Activated CD4-positive, alpha-beta T cell treated with anti-CD3 and anti-CD28 coated beads, Interleukin-2, Interleukin-6, amounts not matched to agents 100 ng/mL and 50 ng/mL, durations not matched to agents 16 hours and 8 hours (primary cell): ENCODE measurements at regions not wholly inside any gene's neighbourhood (a gene's known extent, or its start where the extent isn't known, plus 50 kb on each side); places are given as distances from the start of the nearest gene placed in this dataset.

ENCODE experiments used
- DNase-seq: peaks from one replicate; pipeline ENCODE4 v3.0.0-alpha.2; 2020

DNA sequence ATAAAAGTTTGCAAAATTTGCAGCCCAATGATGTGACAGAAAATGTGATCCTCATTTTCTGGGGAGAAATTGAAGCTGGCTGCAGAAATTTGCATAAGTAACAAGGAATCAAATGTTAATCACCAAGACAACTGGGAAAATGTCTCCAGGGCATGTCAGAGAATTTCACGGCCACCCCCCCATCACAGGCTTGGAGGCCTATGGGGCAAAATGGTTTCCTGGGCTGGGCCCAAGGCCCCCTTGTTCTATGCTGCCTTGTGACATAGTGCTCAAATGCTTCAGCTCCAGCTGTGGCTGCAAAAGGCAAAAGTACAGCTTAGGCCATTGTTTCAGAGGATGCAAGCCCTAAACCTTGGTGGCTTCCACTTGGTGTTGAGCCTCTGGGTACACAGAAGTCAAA lies 1202.6 kb downstream of the EPHA7 start:
- DNase-seq: no peak

DNA sequence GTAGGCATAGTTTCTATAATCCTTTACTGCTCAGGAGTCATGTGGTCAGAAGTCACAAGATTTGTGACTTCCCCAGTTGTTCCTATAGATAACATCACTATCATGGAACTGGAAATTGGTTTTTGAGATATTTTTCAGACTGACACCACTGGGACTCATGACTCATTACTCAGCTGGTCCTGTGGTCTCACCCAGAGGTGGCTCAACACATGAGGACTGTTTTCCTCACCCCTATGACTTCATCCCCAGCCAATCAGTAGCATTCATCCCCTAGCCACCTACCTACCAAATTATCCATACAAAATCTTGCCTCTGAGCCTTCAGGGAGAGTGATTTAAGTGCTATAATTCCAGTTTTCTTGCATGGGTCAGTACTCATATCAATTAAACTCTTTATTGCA lies 1217.7 kb downstream of the EPHA7 start:
- DNase-seq: no peak

DNA sequence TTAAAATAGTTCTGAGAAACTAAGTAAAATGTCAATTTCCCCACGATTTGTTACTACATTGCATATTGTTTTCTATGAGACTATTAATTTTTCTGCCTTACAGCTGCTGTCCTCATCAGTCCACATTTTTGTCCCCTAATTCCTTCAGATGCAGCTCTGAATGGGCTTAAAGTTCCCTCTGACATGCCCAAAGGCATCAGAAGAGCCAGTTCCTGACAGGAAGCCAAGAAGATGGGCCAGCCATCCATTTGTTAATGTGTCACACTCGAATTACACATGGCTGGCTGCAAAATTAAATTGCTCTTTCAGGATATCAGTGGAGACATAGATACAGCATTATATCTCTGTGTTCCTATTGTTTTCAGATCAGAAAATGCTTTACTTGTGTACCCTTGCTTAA lies 1223.0 kb downstream of the EPHA7 start:
- DNase-seq: no peak

DNA sequence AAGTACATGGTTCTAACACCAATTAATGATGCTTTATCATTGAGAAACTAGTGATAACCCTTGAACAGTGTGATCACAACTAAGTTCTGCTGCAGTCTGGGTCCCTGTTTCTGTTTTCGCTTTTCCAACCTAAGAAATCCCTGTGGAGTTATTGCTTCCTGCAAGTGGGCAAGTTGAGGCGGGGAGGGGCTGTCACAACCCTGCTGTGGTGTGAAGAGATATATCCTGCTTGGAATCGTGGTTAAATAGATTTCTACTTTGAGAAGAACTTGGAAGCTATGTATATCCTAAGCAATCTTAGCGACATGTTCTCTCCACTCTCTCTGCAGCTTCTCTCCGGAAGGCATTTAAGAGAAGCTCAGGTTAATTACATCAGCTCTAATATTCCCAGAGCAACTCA lies 1223.6 kb downstream of the EPHA7 start:
- no peak for DNase-seq

DNA sequence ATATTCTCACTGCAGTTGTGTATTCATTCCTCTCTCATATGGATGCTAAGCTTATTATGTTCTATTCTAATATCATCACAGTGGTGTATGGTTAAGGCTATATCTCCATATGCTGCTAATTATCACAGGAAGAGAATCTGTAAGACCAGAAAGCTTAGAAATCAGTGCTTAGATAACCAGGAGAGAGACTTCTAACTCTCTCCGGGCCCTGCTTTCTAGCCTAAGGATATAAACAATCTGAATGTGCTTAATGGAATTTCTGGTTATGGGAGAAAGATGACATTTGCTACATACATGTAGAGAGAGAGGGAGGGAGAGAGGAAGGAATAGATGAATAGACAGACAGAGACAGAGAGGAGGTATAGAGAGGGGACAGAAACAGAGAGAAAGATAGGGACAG lies 1231.3 kb downstream of the EPHA7 start:
- DNase-seq: no peak

DNA sequence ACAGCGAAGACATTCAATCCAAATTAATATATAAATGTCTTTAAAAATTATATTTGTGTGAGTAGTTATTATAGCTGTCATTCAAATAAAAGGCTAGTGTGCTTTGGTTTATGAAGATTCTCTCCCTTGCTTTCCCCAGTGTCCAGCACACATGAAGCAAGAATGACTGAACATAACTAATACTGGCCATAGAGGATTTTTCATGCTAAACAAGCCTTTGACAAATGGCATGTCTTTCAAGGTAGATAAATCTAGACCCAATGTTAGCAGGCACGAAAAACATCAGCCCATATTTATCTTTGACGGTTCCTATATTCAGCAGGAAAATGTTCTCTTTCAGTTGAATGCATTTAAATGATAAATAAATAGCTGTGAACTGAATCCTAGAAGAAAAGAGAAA lies 1234.4 kb downstream of the EPHA7 start:
- no peak for DNase-seq

DNA sequence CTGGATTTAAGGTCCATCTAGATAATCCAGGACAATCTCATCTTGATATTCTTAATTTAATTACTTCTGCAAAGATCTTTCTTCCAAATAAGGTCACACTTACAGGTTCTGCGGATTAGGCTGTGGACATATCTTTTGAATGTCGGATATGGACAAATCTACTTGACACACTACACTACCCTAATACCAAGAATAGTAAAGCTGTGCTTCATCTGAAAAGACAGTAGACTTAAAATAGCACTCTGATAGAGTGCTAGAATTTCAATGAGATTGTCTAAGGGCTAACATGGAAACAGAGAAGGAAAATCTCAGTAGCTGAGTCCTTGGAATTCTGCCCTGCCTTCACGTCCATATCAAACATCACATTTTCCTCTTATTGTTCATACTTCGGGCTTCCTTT lies 1238.0 kb downstream of the EPHA7 start:
- DNase-seq: no peak

DNA sequence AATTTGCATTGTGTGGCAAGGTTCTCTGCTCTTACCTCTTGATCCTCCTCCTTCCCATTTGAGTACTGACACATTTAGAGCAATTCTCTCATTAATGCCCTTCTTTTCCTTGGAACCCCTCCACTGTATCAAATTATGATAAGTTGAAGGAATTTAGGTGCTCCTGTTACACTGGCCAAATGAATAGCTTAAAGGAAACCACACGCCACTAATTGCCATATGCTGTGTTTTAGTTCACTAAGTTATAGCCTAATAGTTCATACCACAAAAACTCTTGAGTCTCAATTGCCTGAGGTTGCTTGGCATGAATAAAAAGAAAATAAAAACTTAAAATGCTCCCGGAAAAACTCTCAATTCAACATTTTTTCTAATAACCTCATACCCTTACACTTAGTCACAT lies 1239.3 kb downstream of the EPHA7 start:
- DNase-seq: no peak

DNA sequence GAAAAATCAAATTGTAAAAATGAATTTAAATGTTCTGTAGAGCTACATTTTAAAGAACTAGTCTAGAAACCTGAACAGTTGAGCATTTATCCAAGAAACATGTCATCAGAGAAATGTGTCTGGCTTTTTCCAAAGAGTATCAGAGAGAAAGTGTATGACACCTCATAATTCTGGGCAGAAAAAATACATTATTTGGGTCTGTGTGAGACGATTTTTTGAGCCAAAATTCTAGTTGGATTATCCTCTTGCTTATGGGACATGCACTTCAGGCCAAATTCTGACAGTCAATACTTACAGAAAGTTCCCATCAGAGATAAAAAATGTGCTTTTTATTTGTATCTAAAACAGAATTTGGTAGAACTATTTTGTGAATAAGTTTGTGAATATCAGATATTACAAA lies 1242.7 kb downstream of the EPHA7 start:
- no peak for DNase-seq

DNA sequence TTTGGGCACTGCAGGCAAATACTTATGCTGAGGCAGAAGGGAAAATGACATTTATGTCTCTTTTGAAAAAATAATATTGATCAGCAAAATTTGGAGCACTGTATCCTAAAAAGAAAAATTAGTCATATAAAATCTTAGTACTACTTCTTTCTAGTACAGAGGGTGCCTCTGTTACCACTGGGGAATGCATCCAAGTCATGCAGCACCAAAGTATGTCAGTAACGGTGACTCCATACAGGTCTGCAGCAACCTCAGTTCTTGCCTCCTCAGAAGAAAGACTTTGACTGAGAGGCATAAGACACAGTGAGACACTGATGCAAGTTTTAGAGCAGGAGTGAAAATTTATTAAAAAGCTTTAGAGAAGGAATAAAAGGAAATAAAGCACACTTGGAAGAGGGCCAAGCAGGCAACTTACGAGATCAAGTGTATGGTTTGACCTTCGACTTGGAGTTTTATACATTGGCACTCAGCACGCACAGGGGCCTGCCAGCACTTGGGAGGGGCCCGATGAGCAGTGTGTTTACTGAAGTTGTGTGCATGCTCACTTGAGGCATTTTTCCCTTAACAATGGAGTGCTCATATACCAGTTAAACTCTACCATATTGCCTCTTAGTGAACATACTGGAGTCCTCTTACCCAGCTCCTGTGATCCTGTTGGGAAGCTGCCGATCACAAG lies 1244.8 kb downstream of the EPHA7 start:
- DNase-seq: no peak

DNA sequence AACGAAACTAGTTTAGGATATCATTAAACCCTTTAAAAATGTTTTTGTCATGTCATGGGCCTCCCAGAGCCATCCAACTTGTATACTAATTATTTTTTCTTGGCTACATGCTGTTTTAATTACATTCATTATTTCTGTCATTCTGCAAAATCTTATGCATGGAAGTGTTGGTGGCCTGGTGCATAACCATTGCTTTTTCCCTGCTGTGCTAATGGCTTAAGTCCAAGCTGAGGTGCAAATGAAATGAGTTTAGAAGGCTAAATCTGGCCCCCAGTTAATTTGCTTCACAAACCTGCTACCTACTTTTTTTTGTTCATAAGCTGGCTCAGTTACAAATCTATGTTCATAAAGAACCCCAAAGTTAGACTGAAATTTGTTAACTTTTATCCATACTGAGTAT lies 1249.9 kb downstream of the EPHA7 start:
- no peak for DNase-seq

DNA sequence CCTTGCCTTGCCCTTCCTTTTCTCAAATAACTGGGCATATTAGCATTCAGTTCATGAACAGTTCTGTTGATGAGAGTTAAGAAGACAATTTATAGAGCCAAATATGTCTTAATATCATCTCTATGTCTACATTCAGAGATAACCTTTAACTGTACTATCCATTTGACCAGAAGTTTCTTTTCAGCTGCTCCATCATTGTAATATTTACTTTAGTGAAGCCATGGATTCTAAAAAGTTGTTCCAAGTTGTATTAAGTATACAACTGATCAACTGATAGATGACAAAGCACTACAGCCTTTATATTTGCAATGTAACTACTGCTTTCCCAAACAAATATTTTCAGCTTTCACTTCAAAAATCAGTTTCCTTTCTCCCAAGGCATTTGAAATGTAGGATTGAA lies 1252.7 kb downstream of the EPHA7 start:
- no peak for DNase-seq

DNA sequence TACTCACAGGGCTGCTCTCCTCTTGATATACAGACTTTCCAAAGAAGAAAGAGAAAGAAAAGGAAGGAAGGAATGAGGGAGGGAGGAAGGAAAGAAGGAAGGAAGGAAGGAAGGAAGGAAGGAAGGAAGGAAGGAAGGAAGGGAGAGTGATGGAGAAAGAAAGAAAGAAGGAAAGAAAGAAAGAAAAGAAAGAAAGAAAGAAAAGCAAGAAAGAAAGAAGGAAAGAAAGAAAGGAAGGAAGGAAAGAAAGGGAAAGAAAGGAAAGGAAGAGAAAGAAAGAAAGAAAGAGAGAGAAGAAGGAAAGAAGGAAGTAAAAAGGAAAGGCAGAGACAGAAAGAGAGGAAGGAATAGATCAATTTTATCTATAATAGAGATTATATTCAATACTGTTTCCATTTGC lies 1257.4 kb downstream of the EPHA7 start:
- no peak for DNase-seq

DNA sequence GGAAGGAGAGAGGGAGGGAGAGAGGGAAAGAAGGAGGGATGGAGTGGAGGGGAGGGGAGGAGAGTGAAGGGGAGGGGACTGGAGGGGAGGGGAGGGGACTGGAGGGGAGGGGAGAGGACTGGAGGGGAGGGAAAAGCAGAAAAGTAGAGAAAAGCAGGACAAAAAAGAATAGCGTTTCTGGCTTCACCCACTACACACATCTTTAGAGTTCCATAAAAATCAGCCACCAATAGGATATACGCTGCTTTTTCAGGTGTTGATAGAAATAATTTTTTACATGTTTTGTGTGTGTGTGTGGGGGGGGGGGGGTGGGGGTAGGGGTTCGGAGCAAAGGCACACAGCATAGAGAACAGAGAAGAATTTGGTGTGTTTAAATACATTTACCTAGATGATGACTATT lies 1259.1 kb downstream of the EPHA7 start:
- DNase-seq: no peak

DNA sequence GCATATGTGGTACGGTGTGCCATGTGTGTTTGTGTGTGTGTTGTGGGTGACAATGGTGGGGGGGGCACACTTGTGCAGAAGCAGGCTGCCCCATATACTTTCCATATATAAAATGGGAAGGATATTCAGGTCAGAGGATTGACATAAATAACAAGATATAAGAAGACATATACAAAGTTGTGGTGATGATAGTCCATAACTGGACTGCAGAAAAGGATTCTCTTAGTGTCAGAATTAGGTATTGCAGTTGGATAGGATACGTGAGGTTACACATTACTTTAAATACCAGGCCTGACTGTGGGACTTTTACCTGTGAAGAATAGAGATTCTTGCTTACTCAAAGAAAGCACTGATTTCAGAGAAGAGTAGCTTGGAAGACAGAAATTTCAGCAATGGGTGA lies 1260.3 kb downstream of the EPHA7 start:
- DNase-seq: no peak

DNA sequence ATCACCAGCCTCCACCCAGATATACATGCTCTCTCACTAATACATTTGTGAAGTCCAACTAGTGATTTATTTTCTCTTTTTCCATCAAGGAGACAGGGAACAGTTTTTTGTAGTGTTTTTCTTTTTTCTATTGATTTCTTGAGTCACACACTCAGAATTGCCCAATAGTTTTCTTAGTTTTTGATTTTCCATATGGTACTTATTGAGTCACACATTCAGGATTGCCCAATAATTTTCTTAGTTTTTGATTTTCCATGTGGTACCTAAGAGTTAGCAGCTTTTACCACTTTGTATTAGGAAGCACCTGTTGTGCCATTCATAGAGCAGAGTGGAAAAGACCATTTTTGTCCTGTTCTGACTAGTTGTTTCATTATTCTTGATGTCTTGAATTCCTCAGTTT lies 1268.8 kb downstream of the EPHA7 start:
- DNase-seq: no peak

DNA sequence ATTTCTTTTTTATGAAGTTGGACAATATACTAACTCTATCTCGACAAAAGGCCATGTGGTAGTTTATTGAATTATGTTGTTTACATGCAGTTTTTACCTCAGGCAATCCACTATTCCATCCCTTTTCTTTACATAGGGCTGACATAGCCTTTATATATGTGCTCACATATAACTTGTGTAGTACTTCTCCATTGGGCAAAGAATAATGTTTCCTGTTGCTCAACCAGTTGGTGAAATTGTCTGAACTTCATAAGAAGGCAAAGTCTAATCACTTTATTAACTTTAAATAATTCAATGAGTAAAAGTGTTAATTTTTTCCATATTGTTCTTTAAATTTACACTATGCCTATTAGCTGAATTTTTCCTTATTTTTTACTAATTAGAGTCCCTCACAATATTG lies 1272.1 kb downstream of the EPHA7 start:
- no peak for DNase-seq

DNA sequence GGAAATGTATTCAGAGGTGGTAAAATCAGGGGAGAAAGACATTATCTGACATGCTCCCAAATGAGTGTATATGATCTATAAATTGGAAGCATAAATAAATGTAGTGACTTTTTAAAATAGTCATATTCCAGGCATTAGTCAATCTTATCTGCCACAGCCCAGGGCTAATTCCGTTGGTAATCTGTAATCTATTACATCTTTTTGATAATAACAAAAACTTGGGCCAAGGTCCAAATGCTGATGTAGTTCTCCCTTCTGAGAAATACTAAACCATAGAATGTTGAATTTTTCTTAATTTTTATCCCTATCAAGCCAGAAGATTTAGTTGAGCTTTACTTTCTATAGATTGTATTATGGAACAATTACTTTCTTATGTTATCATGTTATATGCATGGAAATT lies 1279.8 kb downstream of the EPHA7 start:
- no peak for DNase-seq

DNA sequence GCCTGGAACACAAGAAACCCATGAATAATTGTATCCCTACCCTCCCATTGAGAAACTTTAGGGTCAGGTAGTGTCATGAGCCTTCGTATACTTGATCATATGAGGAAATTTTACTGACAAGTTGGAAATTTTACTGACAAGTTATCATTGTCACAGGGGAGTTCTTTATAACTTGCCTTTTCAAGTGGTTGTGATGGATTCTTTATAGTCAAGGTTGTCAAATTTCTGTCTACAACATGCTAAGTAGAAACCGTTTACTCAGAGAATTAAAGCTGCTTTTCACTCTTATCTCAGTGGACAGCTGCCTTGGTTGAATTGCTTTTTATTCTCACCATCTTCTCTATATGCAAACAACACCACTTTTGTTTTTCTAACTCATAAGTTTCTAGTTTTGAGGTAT lies 1286.4 kb downstream of the EPHA7 start:
- DNase-seq: no peak

DNA sequence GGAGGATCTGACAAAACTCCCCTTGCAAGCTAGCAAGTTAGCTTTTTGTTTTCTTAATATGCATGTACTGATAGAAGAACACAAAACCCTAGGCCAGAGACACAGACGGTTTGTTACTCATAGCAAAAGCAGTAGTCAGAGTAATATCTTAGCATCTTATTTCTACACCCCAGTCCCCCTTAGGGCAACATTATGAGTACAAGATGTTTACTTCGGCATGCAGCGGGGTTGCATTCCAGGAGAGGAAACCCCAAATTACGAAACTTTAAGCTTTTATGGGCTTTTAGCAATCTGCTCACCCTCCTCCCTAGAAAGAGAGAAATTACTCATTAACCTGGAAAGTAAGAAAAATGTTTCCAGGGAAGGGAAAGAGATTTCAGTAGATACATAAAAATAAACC lies 1286.9 kb downstream of the EPHA7 start:
- DNase-seq: no peak

DNA sequence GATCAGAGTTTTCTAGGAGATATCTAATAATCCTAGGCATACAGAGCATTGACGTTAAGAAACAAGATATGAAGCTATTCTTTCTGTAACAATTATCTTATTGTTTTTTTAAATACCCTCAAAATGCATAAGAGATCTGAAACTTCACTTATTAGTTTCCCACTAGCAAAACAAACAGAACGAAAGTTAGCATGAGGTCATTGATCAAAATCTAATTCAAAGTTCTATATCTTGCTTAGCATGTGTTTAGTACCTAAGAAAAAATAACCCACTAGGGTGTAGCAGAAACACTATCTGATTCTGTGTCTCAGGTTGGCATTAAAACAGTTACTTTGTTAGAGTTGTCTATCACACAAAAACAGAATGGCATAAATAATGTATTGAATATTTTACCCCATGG lies 1288.4 kb downstream of the EPHA7 start:
- no peak for DNase-seq

DNA sequence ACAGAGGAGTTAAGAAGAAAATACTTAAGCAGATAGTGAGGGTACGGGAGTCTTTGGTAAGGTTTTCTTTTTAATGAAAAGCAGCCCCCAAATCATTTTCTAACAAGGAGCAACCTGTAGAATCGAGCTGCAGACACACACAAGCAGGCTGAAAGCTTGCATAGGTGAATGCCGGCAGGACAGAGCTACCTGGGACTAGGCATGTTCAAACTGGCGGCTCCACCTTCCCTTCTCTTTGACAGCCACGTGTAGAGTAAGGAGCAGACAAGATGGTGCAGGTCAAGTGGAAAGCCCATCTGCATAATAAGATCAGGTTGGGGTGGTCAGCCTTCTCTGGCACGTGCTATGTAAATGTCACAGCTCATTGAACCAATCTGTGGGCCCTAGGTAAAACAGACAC lies 1292.4 kb downstream of the EPHA7 start:
- DNase-seq: no peak

DNA sequence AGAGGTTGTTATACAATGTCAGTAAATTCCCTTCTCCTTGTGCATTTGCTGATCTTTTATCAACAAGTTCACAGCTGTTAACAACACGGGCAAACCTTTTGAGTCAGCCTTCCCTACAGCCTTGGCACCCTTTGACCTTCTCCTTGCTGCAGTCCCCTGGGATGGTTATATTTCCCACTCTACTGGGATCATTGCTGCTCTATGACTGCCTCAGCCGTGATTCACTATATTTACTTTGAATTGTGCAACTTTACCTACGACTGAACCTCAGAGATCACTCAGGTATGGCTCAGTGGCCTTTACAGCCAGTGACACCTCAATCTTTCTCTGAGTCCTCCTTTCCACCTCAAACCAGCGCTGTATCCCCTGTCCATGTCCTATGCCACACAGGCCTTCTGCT lies 1293.3 kb downstream of the EPHA7 start:
- DNase-seq: no peak

DNA sequence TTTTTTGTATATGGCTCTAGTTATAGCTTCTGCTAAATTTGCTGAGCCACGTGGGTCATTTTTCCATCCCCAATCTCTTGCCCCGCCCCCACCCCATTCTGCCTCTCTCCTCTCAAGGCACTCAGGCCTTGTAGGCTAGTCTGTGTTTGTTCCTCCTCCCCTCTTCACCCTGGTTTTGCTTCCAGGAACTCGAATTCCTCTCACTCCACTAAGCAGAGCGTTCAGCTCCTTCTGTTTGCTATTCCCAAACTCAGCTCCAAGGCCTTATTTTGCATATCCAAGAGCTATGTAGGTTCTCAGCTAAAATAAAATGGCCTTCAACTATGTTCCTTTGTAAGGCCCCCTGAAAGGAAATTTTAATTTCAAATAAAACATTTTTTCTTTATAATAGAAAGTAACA lies 1293.7 kb downstream of the EPHA7 start:
- DNase-seq: no peak

DNA sequence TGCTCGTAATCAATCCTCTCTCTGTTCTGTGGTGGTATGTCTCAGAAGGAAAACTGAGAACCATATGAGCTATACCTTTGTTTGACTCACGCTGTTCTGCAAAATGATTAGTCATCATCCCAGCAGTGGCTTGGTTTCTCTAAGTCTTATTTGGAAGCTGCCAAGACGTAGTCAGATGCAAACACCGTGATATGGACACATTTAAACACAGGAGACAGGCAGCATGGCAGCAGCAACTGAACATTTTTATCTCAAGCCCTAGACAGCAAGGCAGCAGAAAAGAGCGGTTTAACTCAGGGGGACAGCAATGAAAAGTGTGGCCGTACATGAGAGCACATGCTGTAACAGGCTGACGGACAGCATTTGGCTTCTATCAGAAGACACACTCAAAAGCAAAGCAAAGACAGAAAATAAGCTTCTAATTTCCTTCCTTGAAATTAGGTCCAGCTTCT lies 1295.1 kb downstream of the EPHA7 start:
- DNase-seq: no peak

DNA sequence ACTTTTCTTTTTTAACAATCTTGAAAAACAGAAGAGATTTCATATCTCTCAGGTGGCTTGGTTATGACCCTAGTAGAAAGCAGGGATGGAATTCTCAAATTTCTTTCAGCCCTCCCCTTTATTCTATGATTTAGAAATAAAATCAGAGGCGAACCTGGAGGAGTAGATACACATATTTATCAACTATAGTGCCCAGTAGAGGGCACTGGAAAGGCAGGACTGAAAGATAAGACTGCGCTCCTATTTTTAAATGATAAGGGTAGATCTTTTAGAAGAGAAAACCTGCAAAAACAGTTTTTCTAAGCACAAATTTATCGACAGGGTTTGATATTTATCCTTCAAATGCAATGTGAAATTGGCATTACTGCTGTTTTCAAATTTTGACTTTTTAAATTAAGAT lies 1296.6 kb downstream of the EPHA7 start:
- DNase-seq: no peak
